ENCODE measurements at regions not wholly inside any gene's neighbourhood (a gene's known extent, or its start where the extent isn't known, plus 50 kb on each side); places are given as distances from the start of the nearest gene placed in this dataset.

GRCh38 chr12:125198652-125199051, 133.4 kb downstream of the AACS start:
- TF ChIP-seq CTCF (IDR thresholded peaks at IDR 0.05) (no peak), EZH2 (IDR thresholded peaks at IDR 0.05; ENCODE audit: borderline replicate concordance, insufficient read depth, low read depth, low read length, poor library complexity, severe bottlenecking) (no peak)

Measured in B cell (primary cell).